NCI-H460 (cell line): ENCODE measurements at regions not wholly inside any gene's neighbourhood (a gene's known extent, or its start where the extent isn't known, plus 50 kb on each side); places are given as distances from the start of the nearest gene placed in this dataset.

Experiments used
- DNase-seq: peaks from one replicate; pipeline ENCODE4 v3.0.0-alpha.2; 2016; ENCODE audit warnings: low read depth; ENCODE audit errors: extremely low read depth

GRCh38 chr1:204818998-204819397 is 51.7 kb upstream of the NFASC start:
- DNase-seq: no peak

GRCh38 chr1:204819495-204819894 is 51.2 kb upstream of the NFASC start:
- no peak for DNase-seq
